ENCODE measurements at regions not wholly inside any gene's neighbourhood (a gene's known extent, or its start where the extent isn't known, plus 50 kb on each side); places are given as distances from the start of the nearest gene placed in this dataset.

GRCh38 chr12:127619869-127620734 lies 646.9 kb upstream of the TMEM132C start:
- Histone ChIP-seq H3K9ac (no peak overlapping the region), H3K27me3 (replicated peaks; ENCODE audit: insufficient read depth) (no peaks in the 10 kb centered on the region), H3K79me2 (ENCODE audit: insufficient read depth) (no peaks in the 10 kb centered on the region), H4K20me1 (ENCODE audit: insufficient read depth) (no peaks in the 10 kb centered on the region), H3K4me1 (ENCODE audit: insufficient read depth) (no peaks in the 10 kb centered on the region), H3K4me3 (no peak overlapping the region), H3K36me3 (ENCODE audit: low read depth) (no peaks in the 10 kb centered on the region), H3K27ac (no peak overlapping the region), H3K9me3 (ENCODE audit: low read depth) (no peaks in the 10 kb centered on the region), H3F3A (ENCODE audit: insufficient read depth) (no peaks in the 10 kb centered on the region), H3K9me2 (ENCODE audit: insufficient read depth) (no peaks in the 10 kb centered on the region), H3K4me2 (ENCODE audit: unreplicated experiment) (no peak overlapping the region), H2AFZ (no peak overlapping the region)
- 64 to 67% methylated on average over 10 of the region's 10 CpGs for WGBS, 2 experiments (ENCODE audit: low coverage in 1 of 2, low lambda C conversion rate in 2 of 2, missing lambda C conversion rate in 2 of 2)
- TF ChIP-seq EZH2 (IDR thresholded peaks at IDR 0.05; ENCODE audit: insufficient read depth, poor library complexity, severe bottlenecking): no peak
- no peak for TF ChIP-seq EZH2phosphoT487 (IDR thresholded peaks at IDR 0.05; ENCODE audit: insufficient read depth, low read depth)
- no peak for DNase-seq
- in situ Hi-C loops (cut with MboI): no loop called here

GRCh38 chr12:127620735-127621355 lies 646.1 kb upstream of the TMEM132C start:
- Histone ChIP-seq H3K4me3 (no peak overlapping the region), H3F3A (ENCODE audit: insufficient read depth) (no peaks in the 10 kb centered on the region), H4K20me1 (ENCODE audit: insufficient read depth) (no peaks in the 10 kb centered on the region), H3K4me1 (ENCODE audit: insufficient read depth) (no peaks in the 10 kb centered on the region), H3K9ac (no peak overlapping the region), H3K27ac (no peak overlapping the region), H3K9me3 (ENCODE audit: low read depth) (no peaks in the 10 kb centered on the region), H3K27me3 (replicated peaks; ENCODE audit: insufficient read depth) (no peaks in the 10 kb centered on the region), H3K9me2 (ENCODE audit: insufficient read depth) (no peaks in the 10 kb centered on the region), H2AFZ (no peak overlapping the region), H3K79me2 (ENCODE audit: insufficient read depth) (no peaks in the 10 kb centered on the region), H3K4me2 (ENCODE audit: unreplicated experiment) (no peak overlapping the region), H3K36me3 (ENCODE audit: low read depth) (no peaks in the 10 kb centered on the region)
- DNase-seq: no peak
- WGBS, 2 experiments (ENCODE audit: low coverage in 1 of 2, low lambda C conversion rate in 2 of 2, missing lambda C conversion rate in 2 of 2): 71 to 82% methylated on average over 2 of the region's 2 CpGs
- in situ Hi-C loops (cut with MboI): no loop called here
- TF ChIP-seq EZH2 (IDR thresholded peaks at IDR 0.05; ENCODE audit: insufficient read depth, poor library complexity, severe bottlenecking): no peak
- no peak for TF ChIP-seq EZH2phosphoT487 (IDR thresholded peaks at IDR 0.05; ENCODE audit: insufficient read depth, low read depth)

- Histone ChIP-seq H3K4me3 (no peak overlapping the region), H3K27ac (no peak overlapping the region), H3K4me1 (ENCODE audit: insufficient read depth) (no peaks in the 10 kb centered on the region), H3K9ac (no peak overlapping the region), H4K20me1 (ENCODE audit: insufficient read depth) (no peaks in the 10 kb centered on the region), H3K27me3 (replicated peaks; ENCODE audit: insufficient read depth) (no peaks in the 10 kb centered on the region), H3K9me2 (ENCODE audit: insufficient read depth) (no peaks in the 10 kb centered on the region), H3K79me2 (ENCODE audit: insufficient read depth) (no peaks in the 10 kb centered on the region), H2AFZ (no peak overlapping the region), H3K36me3 (ENCODE audit: low read depth) (no peaks in the 10 kb centered on the region), H3K9me3 (ENCODE audit: low read depth) (no peaks in the 10 kb centered on the region), H3F3A (ENCODE audit: insufficient read depth) (no peaks in the 10 kb centered on the region), H3K4me2 (ENCODE audit: unreplicated experiment) (no peak overlapping the region)
- no peak for TF ChIP-seq EZH2 (IDR thresholded peaks at IDR 0.05; ENCODE audit: insufficient read depth, poor library complexity, severe bottlenecking)
- TF ChIP-seq EZH2phosphoT487 (IDR thresholded peaks at IDR 0.05; ENCODE audit: insufficient read depth, low read depth): no peak
- no peak for DNase-seq
- 75 to 79% methylated on average over 9 of the region's 9 CpGs for WGBS, 2 experiments (ENCODE audit: low coverage in 1 of 2, low lambda C conversion rate in 2 of 2, missing lambda C conversion rate in 2 of 2)
- in situ Hi-C loops (cut with MboI): no loop called here
Observed at GRCh38 chr12:127621366-127621765, 645.6 kb upstream of the TMEM132C start.

GRCh38 chr12:127623362-127623761 lies 643.6 kb upstream of the TMEM132C start:
- H3K4me3 ChIP-seq: no peak overlapping the region
- peaks cover 4% of the 10 kb centered on the region for H3F3A ChIP-seq (ENCODE audit: insufficient read depth)
- H3K9me2 ChIP-seq (ENCODE audit: insufficient read depth): no peaks in the 10 kb centered on the region
- H3K27me3 ChIP-seq (replicated peaks; ENCODE audit: insufficient read depth): no peaks in the 10 kb centered on the region
- H3K36me3 ChIP-seq (ENCODE audit: low read depth): no peaks in the 10 kb centered on the region
- TF ChIP-seq EZH2phosphoT487 (IDR thresholded peaks at IDR 0.05; ENCODE audit: insufficient read depth, low read depth): no peak
- TF ChIP-seq EZH2 (IDR thresholded peaks at IDR 0.05; ENCODE audit: insufficient read depth, poor library complexity, severe bottlenecking): no peak
- H3K9ac ChIP-seq: no peak overlapping the region
- in situ Hi-C loops (cut with MboI): no loop called here
- H4K20me1 ChIP-seq (ENCODE audit: insufficient read depth): no peaks in the 10 kb centered on the region
- no peaks in the 10 kb centered on the region for H3K79me2 ChIP-seq (ENCODE audit: insufficient read depth)
- peaks cover 4% of the 10 kb centered on the region for H3K4me1 ChIP-seq (ENCODE audit: insufficient read depth)
- DNase-seq: no peak
- 95 to 96% methylated on average over 4 of the region's 4 CpGs for WGBS, 2 experiments (ENCODE audit: low coverage in 1 of 2, low lambda C conversion rate in 2 of 2, missing lambda C conversion rate in 2 of 2)
- no peak overlapping the region for H2AFZ ChIP-seq
- H3K4me2 ChIP-seq (ENCODE audit: unreplicated experiment): no peak overlapping the region
- H3K9me3 ChIP-seq (ENCODE audit: low read depth): no peaks in the 10 kb centered on the region
- no peak overlapping the region for H3K27ac ChIP-seq

All from GM23248 (cell line).